ENCODE measurements at regions not wholly inside any gene's neighbourhood (a gene's known extent, or its start where the extent isn't known, plus 50 kb on each side); places are given as distances from the start of the nearest gene placed in this dataset.

DNA sequence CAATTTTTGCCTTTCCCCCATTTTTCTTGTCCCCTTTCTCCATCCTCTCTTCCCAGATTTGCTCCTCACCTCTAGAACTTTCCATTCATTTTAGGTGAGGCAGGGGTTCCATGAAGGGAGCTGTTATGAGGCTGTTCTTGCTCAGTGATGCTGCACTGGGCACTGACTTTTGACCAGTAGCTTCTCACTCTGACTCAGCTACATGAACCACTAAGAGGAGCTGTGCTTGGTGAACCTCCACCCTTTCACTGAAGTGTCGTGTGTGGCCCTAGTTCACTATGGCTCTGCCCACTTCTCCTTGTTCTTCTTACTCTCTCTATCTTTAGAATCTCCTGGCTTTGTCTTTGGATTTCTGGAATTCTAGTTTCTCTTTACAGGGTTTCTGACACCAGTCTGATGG lies 73.4 kb upstream of the ADRA1D start:
- peaks cover 10% of the 10 kb centered on the region for H3K27me3 Mint-ChIP-seq (ENCODE audit: low read depth)
- H2BK120ac ChIP-seq (ENCODE audit: low read depth, low read length, poor library complexity, severe bottlenecking): no peak overlapping the region
- no peak overlapping the region for H3K9ac ChIP-seq (ENCODE audit: extremely low read depth, insufficient read length, low read length)
- no peak overlapping the region for H2BK20ac ChIP-seq (ENCODE audit: low read depth, low read length, poor library complexity, severe bottlenecking)
- no peak overlapping the region for H2AK5ac ChIP-seq (ENCODE audit: insufficient read length, low read length)
- no peaks in the 10 kb centered on the region; a peak in 1 of 7 replicates for H3K36me3 Mint-ChIP-seq (ENCODE audit: insufficient read depth in 1 of 3, low read depth in 3 of 3)
- H3K14ac ChIP-seq (ENCODE audit: insufficient read depth, low read length): no peak overlapping the region
- no peak overlapping the region for H3K23ac ChIP-seq (ENCODE audit: insufficient read length, low read depth, low read length)
- TF ChIP-seq, protein P1, sequence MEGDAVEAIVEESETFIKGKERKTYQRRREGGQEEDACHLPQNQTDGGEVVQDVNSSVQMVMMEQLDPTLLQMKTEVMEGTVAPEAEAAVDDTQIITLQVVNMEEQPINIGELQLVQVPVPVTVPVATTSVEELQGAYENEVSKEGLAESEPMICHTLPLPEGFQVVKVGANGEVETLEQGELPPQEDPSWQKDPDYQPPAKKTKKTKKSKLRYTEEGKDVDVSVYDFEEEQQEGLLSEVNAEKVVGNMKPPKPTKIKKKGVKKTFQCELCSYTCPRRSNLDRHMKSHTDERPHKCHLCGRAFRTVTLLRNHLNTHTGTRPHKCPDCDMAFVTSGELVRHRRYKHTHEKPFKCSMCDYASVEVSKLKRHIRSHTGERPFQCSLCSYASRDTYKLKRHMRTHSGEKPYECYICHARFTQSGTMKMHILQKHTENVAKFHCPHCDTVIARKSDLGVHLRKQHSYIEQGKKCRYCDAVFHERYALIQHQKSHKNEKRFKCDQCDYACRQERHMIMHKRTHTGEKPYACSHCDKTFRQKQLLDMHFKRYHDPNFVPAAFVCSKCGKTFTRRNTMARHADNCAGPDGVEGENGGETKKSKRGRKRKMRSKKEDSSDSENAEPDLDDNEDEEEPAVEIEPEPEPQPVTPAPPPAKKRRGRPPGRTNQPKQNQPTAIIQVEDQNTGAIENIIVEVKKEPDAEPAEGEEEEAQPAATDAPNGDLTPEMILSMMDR (conservative IDR thresholded peaks at IDR 0.05): no peak
- H3K4me2 ChIP-seq (ENCODE audit: insufficient read depth, insufficient read length, low read length): no peak overlapping the region
- H3K56ac ChIP-seq (ENCODE audit: insufficient read length, low read depth, low read length): no peak overlapping the region
- H2BK15ac ChIP-seq (ENCODE audit: low read depth, low read length): no peak overlapping the region
- DNase-seq: no peak
- H2BK12ac ChIP-seq (ENCODE audit: insufficient read length, low read depth, low read length): no peak overlapping the region
- no peak overlapping the region for H3K27ac Mint-ChIP-seq
- H4K20me1 ChIP-seq (ENCODE audit: control insufficient read depth, insufficient read depth, insufficient read length): no peaks in the 10 kb centered on the region
- no CpG with 5 or more reads among the region's 1 CpG for WGBS (ENCODE audit: extremely low coverage, insufficient read length, low lambda C conversion rate)
- no peak overlapping the region for H2BK5ac ChIP-seq (ENCODE audit: insufficient read length, low read length)
- no peak overlapping the region for H3K18ac ChIP-seq (ENCODE audit: insufficient read length, low read depth, low read length)
- H3K27ac ChIP-seq (ENCODE audit: insufficient read length, low read depth, low read length): no peak overlapping the region
- no peak overlapping the region for H4K8ac ChIP-seq (replicated peaks; ENCODE audit: insufficient read length, low read depth, low read length)
- H3K4ac ChIP-seq (ENCODE audit: low read depth, low read length): no peak overlapping the region
- H3K4me3 Mint-ChIP-seq: no peak overlapping the region
- no peaks in the 10 kb centered on the region for H3K9me3 ChIP-seq (ENCODE audit: control insufficient read depth, low read depth, low read length)
- H3K23me2 ChIP-seq (ENCODE audit: insufficient read length, low read depth, low read length, poor library complexity, severe bottlenecking): no peaks in the 10 kb centered on the region
- H3K79me1 ChIP-seq (ENCODE audit: insufficient read depth, low read depth, low read length, poor library complexity, severe bottlenecking): no peaks in the 10 kb centered on the region
- H4K91ac ChIP-seq (ENCODE audit: insufficient read length, low read depth, low read length): no peak overlapping the region
- no peak overlapping the region for H4K5ac ChIP-seq (ENCODE audit: insufficient read length, low read depth, low read length)
- peaks cover under 1 to 3% of the 10 kb centered on the region in 2 experiments; a peak in 2 of 5 replicates for H3K9me3 Mint-ChIP-seq
- no peak overlapping the region for H3T11ph ChIP-seq (ENCODE audit: low read length)
- H3K4me1 Mint-ChIP-seq: no peaks in the 10 kb centered on the region
- no peaks in the 10 kb centered on the region for H3K79me2 ChIP-seq (ENCODE audit: insufficient read depth, low read length)
- H2AFZ ChIP-seq (ENCODE audit: low read length): no peak overlapping the region
- H3K4me1 ChIP-seq (ENCODE audit: insufficient read depth, low read length): no peaks in the 10 kb centered on the region
- H3K27me3 ChIP-seq (ENCODE audit: insufficient read depth, low read length): no peaks in the 10 kb centered on the region

All from H9 (cell line).